B cell (primary cell): ENCODE measurements at regions not wholly inside any gene's neighbourhood (a gene's known extent, or its start where the extent isn't known, plus 50 kb on each side); places are given as distances from the start of the nearest gene placed in this dataset.

Source experiments
- ATAC-seq: fragments of 200-7000 bp; cut with Tn5 transposase; one replicate; pipeline ENCODE4 v1.10.0; 2021; ENCODE audit warnings: low read depth, mild to moderate bottlenecking, moderate number of reproducible peaks, moderate library complexity
- CTCF ChIA-PET: fragments of 350-600 bp; sonication (Branson Sonifier 250); formaldehyde crosslinking; loops from one replicate; lab custom pipeline; 2021; ENCODE audit warnings: antibody characterized with exemption, inconsistent platforms; lab: Charles Lee
- POLR2A ChIA-PET: fragments of 350-600 bp; sonication (Branson Sonifier 250); formaldehyde crosslinking; loops from one replicate; lab custom pipeline; 2021; ENCODE audit warnings: antibody characterized with exemption; lab: Charles Lee
- DNase-seq: peaks from one replicate; pipeline ENCODE4 v3.0.0; 2013
- H2AFZ ChIP-seq: 2 replicates; pipeline ENCODE4 v1.6.1; 2012; ENCODE audit warnings: mild to moderate bottlenecking, low read depth, low read length; ENCODE audit not compliant: insufficient read depth, poor library complexity, severe bottlenecking
- H3K27ac ChIP-seq, 2 donors: 1 replicate in 1 of 2; 2 replicates in 1 of 2; pipeline ENCODE4 v1.5.1; 2012 to 2013; ENCODE audit warnings: low read length in 2 of 2, mild to moderate bottlenecking in 2 of 2, moderate library complexity in 1 of 2
- H3K27me3 ChIP-seq, 4 experiments: fragments of 200-600 bp in 1 of 4; sonication (generic) in 1 of 4; replicated peaks in 1 of 4; 1 replicate in 2 of 4; 2 replicates in 2 of 4; pipeline versions ENCODE4 v1.6.1 to v1.7.0; 2013 to 2016; ENCODE audit warnings: low read length in 3 of 4, mild to moderate bottlenecking in 2 of 4, mixed read lengths in 1 of 4, moderate library complexity in 1 of 4; ENCODE audit not compliant: insufficient read depth in 4 of 4, control insufficient read depth in 3 of 4; ENCODE audit errors: control extremely low read depth in 1 of 4
- H3K36me3 ChIP-seq, 2 experiments: replicated peaks in 1 of 2; 1 replicate in 1 of 2; 2 replicates in 1 of 2; pipeline versions ENCODE4 v1.6.1 to v1.7.1; 2013; ENCODE audit warnings: low read length in 1 of 2; ENCODE audit not compliant: insufficient read depth in 2 of 2, control insufficient read depth in 1 of 2; ENCODE audit errors: control extremely low read depth in 1 of 2, extremely low read depth in 1 of 2
- H3K4me1 ChIP-seq, 2 donors: fragments of 200-600 bp in 1 of 2; sonication (generic) in 1 of 2; 1 replicate in 1 of 2; 2 replicates in 1 of 2; pipeline versions ENCODE4 v1.5.1 to v1.6.1; 2013 to 2017; ENCODE audit warnings: low read length in 2 of 2; ENCODE audit not compliant: control insufficient read depth in 2 of 2, insufficient read depth in 2 of 2
- H3K4me2 ChIP-seq: replicated peaks from 2 replicates; pipeline ENCODE3; 2012; ENCODE audit warnings: mild to moderate bottlenecking, low read depth, low read length; ENCODE audit not compliant: poor library complexity, severe bottlenecking
- H3K4me3 ChIP-seq, 5 experiments: fragments of 200-600 bp in 1 of 5; sonication (generic) in 1 of 5; 1 replicate in 3 of 5; 2 replicates in 2 of 5; pipeline versions ENCODE4 v1.5.1 to v1.7.0; 2011 to 2016; ENCODE audit warnings: low read length in 4 of 5, mild to moderate bottlenecking in 4 of 5, low read depth in 2 of 5, control low read depth in 1 of 5, moderate library complexity in 1 of 5; ENCODE audit not compliant: insufficient read depth in 1 of 5; ENCODE audit errors: control extremely low read depth in 1 of 5, extremely low read depth in 1 of 5
- H3K79me2 ChIP-seq: fragments of 200-600 bp; sonication (generic); one replicate; pipeline ENCODE4 v1.6.0; 2016; ENCODE audit warnings: low read length; ENCODE audit not compliant: control insufficient read depth, insufficient read depth
- H3K9ac ChIP-seq: fragments of 200-600 bp; sonication (generic); 2 replicates; pipeline ENCODE4 v1.6.1; 2017; ENCODE audit warnings: mild to moderate bottlenecking, low read length, moderate library complexity
- H3K9me3 ChIP-seq, 3 donors: one replicate each; pipeline versions ENCODE4 v1.6.1 to v1.7.1; 2013; ENCODE audit warnings: low read length in 2 of 3; ENCODE audit not compliant: control insufficient read depth in 2 of 3, insufficient read depth in 1 of 3; ENCODE audit errors: control extremely low read depth in 1 of 3
- H4K20me1 ChIP-seq: 2 replicates; pipeline ENCODE4 v1.6.0; 2012; ENCODE audit warnings: mild to moderate bottlenecking, low read length; ENCODE audit not compliant: insufficient read depth, control insufficient read depth, poor library complexity, severe bottlenecking
- H3K27ac Mint-ChIP-seq: one replicate; pipeline ENCODE4 v1.8.0; 2021; ENCODE audit warnings: mixed read lengths
- H3K27me3 Mint-ChIP-seq: one replicate; pipeline ENCODE4 v1.8.0; 2021; ENCODE audit warnings: mixed read lengths
- H3K4me1 Mint-ChIP-seq: one replicate; pipeline ENCODE4 v1.8.0; 2021; ENCODE audit warnings: mixed read lengths
- H3K4me3 Mint-ChIP-seq: one replicate; pipeline ENCODE4 v1.8.0; 2021; ENCODE audit warnings: mixed read lengths
- H3K9me3 Mint-ChIP-seq: one replicate; pipeline ENCODE4 v1.8.0; 2022; ENCODE audit warnings: mixed read lengths; ENCODE audit not compliant: insufficient read depth
- CTCF ChIP-seq: fragments of 200-600 bp; IDR thresholded peaks from one replicate; pipeline ENCODE4 v1.8.0; 2022; ENCODE audit warnings: antibody characterized with exemption, mild to moderate bottlenecking
- EZH2 ChIP-seq: IDR thresholded peaks from 2 replicates; pipeline ENCODE4 v1.6.1; 2012; ENCODE audit warnings: borderline replicate concordance, low read depth, mild to moderate bottlenecking, moderate library complexity, low read length; ENCODE audit not compliant: insufficient read depth, poor library complexity, severe bottlenecking
- WGBS: methylation state at CpG from one replicate; pipeline ENCODE4 v1.1.5; 2013; ENCODE audit warnings: missing lambda C conversion rate; ENCODE audit not compliant: insufficient coverage; 5-methylcytosine and 5-hydroxymethylcytosine counted together
- intact Hi-C: fragments of 100-400 bp; cut with micrococcal nuclease; formaldehyde crosslinking; loops from one replicate; pipeline ENCODE4 v1.10.0; 2022

- no peaks in the 10 kb centered on the region for H4K20me1 ChIP-seq
- Mint-ChIP-seq H3K4me1 (no peaks in the 10 kb centered on the region), H3K27ac (no peak overlapping the region), H3K9me3 (peaks cover 8% of the 10 kb centered on the region), H3K27me3 (peaks cover 2% of the 10 kb centered on the region), H3K4me3 (no peak overlapping the region)
- no peak overlapping the region for H3K27ac ChIP-seq
- no peak overlapping the region for H3K4me3 ChIP-seq
- ChIA-PET CTCF (no interaction called here), POLR2A (no interaction called here)
- no peak overlapping the region for H2AFZ ChIP-seq
- H3K9me3 ChIP-seq: peaks cover 0 to 7% (median 0%) of the 10 kb centered on the region in 3 donors
- no peak overlapping the region for H3K9ac ChIP-seq
- no peaks in the 10 kb centered on the region for H3K79me2 ChIP-seq
- H3K27me3 ChIP-seq: peaks cover 0 to 4% (median 0%) of the 10 kb centered on the region in 4 experiments
- no peaks in the 10 kb centered on the region for H3K36me3 ChIP-seq
- H3K4me2 ChIP-seq: no peak overlapping the region
- DNase-seq (no peak), ATAC-seq (no peak)
- intact Hi-C loops: no loop called here
- no peaks in the 10 kb centered on the region for H3K4me1 ChIP-seq
- no peak for TF ChIP-seq CTCF
- TF ChIP-seq EZH2: no peak
These were observed 80.2 kb upstream of the F3 start for GRCh38 chr1:94621802-94622201.

GRCh38 chr1:94621395-94621794, 79.8 kb upstream of the F3 start:
- no peak for DNase-seq
- H3K4me3 Mint-ChIP-seq: no peak overlapping the region
- H3K4me1 Mint-ChIP-seq: no peaks in the 10 kb centered on the region
- 62% methylated on average over 2 of the region's 3 CpGs for WGBS
- intact Hi-C loops: no loop called here
- Histone ChIP-seq H3K4me1 (no peaks in the 10 kb centered on the region), H3K27ac (no peak overlapping the region), H3K9ac (no peak overlapping the region), H3K79me2 (no peaks in the 10 kb centered on the region), H3K27me3 (peaks cover 0 to 4% (median 0%) of the 10 kb centered on the region in 4 experiments), H3K4me2 (no peak overlapping the region), H4K20me1 (no peaks in the 10 kb centered on the region), H3K4me3 (no peak overlapping the region), H3K36me3 (no peaks in the 10 kb centered on the region), H2AFZ (no peak overlapping the region), H3K9me3 (peaks cover 0 to 7% (median 0%) of the 10 kb centered on the region in 3 donors)
- no peak for ATAC-seq
- peaks cover 8% of the 10 kb centered on the region for H3K9me3 Mint-ChIP-seq
- H3K27me3 Mint-ChIP-seq: peaks cover 6% of the 10 kb centered on the region
- POLR2A ChIA-PET: no interaction called here
- CTCF ChIA-PET: no interaction called here
- TF ChIP-seq CTCF (no peak), EZH2 (no peak)
- H3K27ac Mint-ChIP-seq: no peak overlapping the region
